HG02973 (cell line): ENCODE measurements at regions not wholly inside any gene's neighbourhood (a gene's known extent, or its start where the extent isn't known, plus 50 kb on each side); places are given as distances from the start of the nearest gene placed in this dataset.

Experiments
- ATAC-seq: cut with Tn5 transposase; IDR thresholded peaks from one replicate; pipeline ENCODE4 v1.9.1; 2021; ENCODE audit warnings: moderate library complexity; ENCODE audit not compliant: unreplicated experiment

DNA sequence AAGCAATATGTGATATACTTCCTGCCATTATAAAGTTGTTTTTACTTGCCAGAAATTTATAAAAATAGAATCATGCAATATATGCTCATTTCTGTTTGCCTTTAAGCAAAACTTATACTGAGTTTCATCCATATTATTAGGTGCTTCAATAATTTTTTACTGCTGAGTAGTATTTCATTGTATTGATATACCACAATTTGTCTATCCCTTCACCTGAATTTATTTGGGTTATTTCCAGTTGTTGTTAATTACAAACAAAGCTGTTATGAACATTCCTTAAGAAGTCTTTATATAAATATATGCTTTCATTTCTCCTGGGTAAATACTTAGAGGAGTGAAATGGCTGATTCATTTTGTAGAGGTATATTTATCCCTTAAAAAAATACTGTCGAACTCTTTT is 864.1 kb downstream of the HACE1 start:
- ATAC-seq = no peak

DNA sequence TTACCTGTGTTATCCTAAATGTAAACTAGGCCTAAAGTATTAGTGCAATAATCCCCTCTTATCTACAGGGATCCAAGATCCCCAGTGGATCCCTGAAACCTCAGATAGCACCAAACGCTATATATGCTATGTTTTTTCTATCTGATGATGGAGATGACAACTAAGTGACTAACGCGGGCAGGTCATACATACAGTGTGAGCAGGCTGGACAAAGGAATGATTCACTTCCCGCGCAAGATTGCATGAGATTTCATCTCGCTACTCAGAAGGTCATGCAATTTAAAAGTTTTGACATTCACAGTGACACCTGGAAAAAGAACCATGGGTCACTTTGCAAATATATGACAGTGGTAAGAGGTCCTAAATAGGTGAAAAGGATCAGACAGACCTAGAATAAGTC is 875.9 kb downstream of the HACE1 start:
- no peak for ATAC-seq

DNA sequence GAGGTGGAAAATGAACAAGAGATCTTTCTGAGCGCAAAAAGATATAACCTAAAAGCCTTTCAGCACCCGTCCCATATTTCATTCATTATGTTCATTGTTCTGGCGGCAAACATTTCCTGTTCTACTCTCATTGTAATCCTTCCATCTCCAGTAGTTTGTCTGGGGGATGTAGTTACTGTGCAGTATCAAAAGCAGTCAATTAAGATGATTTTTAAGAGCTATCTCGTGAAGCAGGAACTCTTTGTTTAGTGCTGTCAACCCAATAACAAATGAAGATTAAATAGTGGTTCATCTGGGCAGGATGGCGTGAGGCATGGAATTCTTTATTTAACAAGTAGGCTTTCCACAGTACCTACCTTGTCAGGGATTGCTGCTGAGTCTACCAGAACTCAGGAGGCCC is 876.7 kb downstream of the HACE1 start:
- no peak for ATAC-seq

- ATAC-seq = no peak
Observed at GRCh38 chr6:103982574-103982973, 877.1 kb downstream of the HACE1 start.

- ATAC-seq = no peak
Observed at GRCh38 chr6:103979308-103979707, 880.4 kb downstream of the HACE1 start.

DNA sequence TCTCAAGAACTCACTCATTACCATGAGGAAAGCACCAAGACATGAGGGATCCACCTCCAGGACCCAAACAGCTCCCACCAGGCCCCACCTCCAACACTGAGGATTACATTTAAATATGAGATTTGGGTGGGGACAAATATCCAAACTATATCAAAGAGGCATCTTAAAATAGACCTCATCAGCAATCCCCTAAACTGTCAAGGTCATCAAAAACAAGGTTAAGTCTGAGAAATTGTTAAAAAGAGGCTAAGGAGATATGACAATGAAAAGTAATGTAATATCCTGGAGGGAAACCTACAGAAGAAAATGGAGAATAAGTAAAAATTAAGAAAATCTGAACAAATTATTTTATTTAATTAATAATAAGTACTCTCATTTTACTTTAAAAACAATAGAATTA is 922.3 kb downstream of the HACE1 start:
- ATAC-seq = no peak

DNA sequence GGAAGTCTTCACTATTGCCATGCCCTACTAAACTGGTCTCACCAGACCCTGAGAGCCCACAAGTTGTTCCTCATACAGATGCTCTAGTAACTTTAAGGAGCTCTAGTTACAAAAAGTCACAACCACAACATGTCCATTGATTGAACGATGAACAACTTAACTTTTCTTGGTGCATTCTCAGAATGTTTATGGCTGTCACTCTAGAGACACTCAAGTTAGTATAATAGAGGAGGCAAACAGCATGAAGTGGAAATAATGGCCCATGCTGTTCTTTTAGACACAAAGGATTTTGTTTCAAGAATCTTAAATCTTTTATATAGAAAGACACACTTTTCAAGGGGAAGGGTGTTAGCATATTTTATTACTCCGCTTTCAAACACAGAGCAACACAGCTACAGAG is 934.4 kb downstream of the HACE1 start:
- ATAC-seq = no peak

DNA sequence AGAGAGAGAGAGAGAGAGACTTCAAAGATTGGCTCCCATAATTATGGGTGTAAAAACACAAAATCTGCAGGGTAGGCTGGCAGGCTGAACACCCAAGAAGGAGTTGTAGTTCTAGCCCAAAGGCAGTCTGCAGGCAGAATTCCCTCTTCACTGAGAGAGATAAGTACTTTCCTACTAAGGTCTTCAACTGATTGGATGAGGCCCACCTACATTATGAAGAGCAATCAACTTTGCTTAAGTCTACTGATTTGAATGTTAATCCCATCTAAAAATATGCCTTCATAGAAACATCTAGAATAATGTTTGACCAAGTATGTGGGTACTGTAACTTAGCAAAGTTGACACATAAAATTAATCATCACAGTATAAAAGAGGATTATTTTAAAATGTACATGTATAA is 949.7 kb downstream of the HACE1 start:
- ATAC-seq = no peak

- ATAC-seq = no peak
Observed at GRCh38 chr6:103908898-103909297, 950.8 kb downstream of the HACE1 start.

- ATAC-seq = no peak
Observed at GRCh38 chr6:103895136-103895535, 964.6 kb downstream of the HACE1 start.

DNA sequence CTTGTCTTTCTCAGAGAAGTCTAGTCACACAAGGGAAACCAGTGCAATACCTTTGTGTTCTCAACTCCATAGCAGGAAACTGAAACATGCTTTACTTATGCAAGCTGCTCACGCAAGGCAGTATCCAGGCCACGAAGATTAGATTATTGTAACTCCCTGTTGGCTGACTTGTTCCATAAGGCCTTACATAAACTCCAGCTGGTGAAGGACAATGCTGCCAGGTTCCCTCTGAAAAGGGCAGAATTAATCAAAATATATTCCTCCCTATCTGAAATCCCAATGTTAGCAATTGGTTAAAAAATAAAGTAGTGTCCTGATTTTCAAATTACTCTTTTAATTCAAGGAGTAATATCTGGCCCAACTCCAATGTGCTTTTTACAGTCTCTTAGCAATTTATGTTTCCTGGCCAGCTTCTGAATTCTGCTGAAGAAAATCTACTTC is 966.6 kb downstream of the HACE1 start:
- ATAC-seq = no peak

DNA sequence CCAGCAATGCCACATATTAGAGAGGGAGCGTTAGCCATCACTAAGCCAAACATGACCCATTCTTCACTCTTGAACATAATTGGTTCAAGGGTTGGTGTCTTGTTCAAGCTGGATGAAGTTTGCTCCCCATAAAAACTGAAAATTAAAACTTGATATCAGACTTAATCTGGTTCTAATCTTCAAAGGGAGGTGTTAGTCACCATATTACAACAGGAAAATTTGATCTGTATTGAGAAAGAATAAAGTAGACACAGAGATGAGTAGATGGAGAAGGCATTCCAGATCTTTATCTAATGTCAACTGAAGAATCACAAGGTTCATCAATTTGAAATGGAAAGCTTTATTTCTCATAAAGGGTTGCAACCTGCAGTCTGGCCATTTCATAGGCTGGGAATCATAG is 972.8 kb downstream of the HACE1 start:
- no peak for ATAC-seq

- no peak for ATAC-seq
Observed at GRCh38 chr6:103885446-103885845, 974.3 kb downstream of the HACE1 start.

DNA sequence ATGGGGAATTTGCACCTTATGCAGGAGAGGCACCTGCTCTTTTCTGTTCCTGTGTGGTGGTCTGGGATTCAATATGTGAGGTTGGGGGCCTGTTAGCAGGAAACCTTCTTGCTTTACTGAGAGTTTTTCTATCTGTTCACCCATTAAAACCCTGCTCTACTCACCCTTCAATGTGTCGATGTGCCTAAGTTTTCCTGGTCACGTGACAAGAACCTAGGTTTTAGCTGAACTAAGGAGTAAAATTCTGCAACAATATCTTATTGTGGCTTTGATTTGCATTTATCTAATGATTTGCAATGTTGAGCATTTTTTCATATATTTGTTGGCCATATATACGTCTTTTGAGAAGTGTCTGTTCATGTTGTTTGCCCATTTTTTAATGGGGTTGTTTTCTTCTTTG is 979.9 kb downstream of the HACE1 start:
- ATAC-seq = no peak

GRCh38 chr6:103875221-103875620 is 984.5 kb downstream of the HACE1 start:
- ATAC-seq = no peak

DNA sequence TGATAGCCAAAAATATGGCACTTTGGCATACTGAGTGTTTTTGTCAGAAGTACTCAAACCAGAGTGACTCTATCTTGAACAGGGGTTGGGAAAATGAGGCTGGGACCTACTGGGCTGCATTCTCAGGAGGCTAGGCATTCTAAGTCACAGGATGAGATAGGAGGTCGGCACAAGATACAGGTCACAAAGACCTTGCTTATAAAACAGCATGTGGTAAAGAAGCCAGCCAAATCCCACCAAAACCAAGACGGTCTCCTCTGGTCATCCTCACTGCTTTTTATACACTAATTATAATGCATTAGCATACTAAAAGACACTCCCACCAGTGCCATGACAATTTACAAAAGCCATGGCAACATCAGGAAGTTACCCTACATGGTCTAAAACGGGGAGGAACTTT is 985.1 kb downstream of the HACE1 start:
- ATAC-seq = no peak

- ATAC-seq = no peak
Observed at GRCh38 chr6:103872678-103873077, 987.0 kb downstream of the HACE1 start.

GRCh38 chr6:103872233-103872632 is 987.5 kb downstream of the HACE1 start:
- ATAC-seq = no peak

DNA sequence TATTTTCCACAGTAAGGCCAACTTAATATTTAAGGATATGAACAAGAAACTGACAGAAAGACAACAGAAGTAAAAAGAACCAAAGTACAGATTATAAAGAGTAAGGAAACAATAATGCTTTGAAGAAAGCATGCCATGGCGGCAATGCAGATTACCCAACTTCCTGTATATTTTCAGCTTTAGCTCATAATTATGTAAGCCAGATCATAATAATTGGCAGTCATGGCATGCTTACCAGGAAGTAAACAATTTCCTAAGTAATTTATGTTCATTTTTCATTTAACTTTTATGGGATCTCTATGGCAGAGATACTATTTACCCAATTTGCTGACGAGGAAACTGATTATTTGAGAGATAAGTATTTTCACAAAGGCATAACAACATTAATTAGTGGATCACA is 988.7 kb downstream of the HACE1 start:
- ATAC-seq = no peak

DNA sequence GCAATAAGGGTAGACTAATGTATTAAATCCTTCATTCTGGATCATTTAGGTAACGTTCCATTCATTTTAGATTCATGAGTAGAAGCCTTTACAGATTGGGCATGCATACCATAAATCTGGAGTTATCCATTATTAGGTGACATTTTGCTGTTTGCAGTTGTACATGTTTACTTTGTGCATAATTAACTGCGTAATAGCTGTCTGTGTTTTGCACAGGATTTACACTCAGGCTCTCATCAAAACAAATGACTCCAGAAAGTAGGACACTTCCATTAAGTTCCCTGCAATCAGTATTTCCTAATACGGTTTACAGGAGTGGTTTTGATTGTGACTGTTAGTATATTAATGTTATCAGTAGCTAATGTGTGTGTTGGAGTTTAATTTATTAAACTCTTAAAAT is 997.4 kb downstream of the HACE1 start:
- no peak for ATAC-seq

GRCh38 chr6:103858003-103858402 is 1001.7 kb downstream of the HACE1 start:
- no peak for ATAC-seq

- no peak for ATAC-seq
Observed at GRCh38 chr6:103855750-103856149, 1004.0 kb downstream of the HACE1 start.

DNA sequence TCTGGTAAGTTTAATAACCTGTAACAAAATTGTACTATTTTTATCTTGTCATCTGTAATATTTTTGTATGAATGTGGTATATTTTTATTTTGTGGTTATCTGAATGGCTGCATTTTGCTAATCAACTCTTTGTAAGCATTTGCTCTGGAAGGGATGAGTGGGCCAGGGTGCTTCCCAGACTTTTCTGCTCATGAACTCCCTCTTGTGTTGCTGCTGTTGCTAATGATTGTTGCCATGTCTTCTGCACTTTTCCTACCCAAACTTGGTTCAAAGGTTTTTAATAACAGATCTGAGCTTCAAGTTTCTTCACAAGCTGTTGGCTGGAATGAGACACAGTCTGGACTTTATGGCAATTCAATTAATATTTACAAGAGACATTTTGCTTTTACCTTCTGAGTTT is 1005.7 kb downstream of the HACE1 start:
- ATAC-seq = no peak

GRCh38 chr6:103838457-103838856 is 1021.3 kb downstream of the HACE1 start:
- ATAC-seq = no peak
